ENCODE measurements at regions not wholly inside any gene's neighbourhood (a gene's known extent, or its start where the extent isn't known, plus 50 kb on each side); places are given as distances from the start of the nearest gene placed in this dataset.

- Histone ChIP-seq H3K27ac (ENCODE audit: low read length) (no peak overlapping the region), H3K4me3 (ENCODE audit: low read length) (no peak overlapping the region), H3K4me1 (ENCODE audit: control insufficient read depth, insufficient read depth, low read length) (no peaks in the 10 kb centered on the region), H3K9me3 (ENCODE audit: control insufficient read depth, low read length) (no peaks in the 10 kb centered on the region), H3K27me3 (ENCODE audit: control insufficient read depth, insufficient read depth) (no peaks in the 10 kb centered on the region)
- intact Hi-C loops (cut with DNase I), result no loop called here
- no peak for ATAC-seq
- no peak for DNase-seq
Observed at GRCh38 chr13:60772726-60773125, 375.7 kb downstream of the TDRD3 start.

GRCh38 chr13:60765700-60766411, 368.8 kb downstream of the TDRD3 start:
- WGBS, result 31% methylated on average over 5 of the region's 5 CpGs
- H3K27ac ChIP-seq (ENCODE audit: low read length), result peak overlapping the region; percentile 72
- H3K9me3 ChIP-seq (ENCODE audit: control insufficient read depth, low read length), result no peaks in the 10 kb centered on the region
- H3K4me3 ChIP-seq (ENCODE audit: low read length), result no peak overlapping the region
- peak; percentile 23 to 55 (median 38) for DNase-seq
- no peaks in the 10 kb centered on the region for H3K4me1 ChIP-seq (ENCODE audit: control insufficient read depth, insufficient read depth, low read length)
- no peaks in the 10 kb centered on the region for H3K27me3 ChIP-seq (ENCODE audit: control insufficient read depth, insufficient read depth)
- intact Hi-C loops (cut with DNase I), result no loop called here
- ATAC-seq, result peak; percentile 96 to 97

- H3K4me1 ChIP-seq (ENCODE audit: control insufficient read depth, insufficient read depth, low read length), result peaks cover 9% of the 10 kb centered on the region
- 7% methylated on average over 9 of the region's 9 CpGs for WGBS
- no peak for ATAC-seq
- peak overlapping the region; percentile 42 for H3K4me3 ChIP-seq (ENCODE audit: low read length)
- intact Hi-C loops (cut with DNase I), result no loop called here
- no peak for DNase-seq
- no peak overlapping the region for H3K27ac ChIP-seq (ENCODE audit: low read length)
- H3K9me3 ChIP-seq (ENCODE audit: control insufficient read depth, low read length), result no peaks in the 10 kb centered on the region
- H3K27me3 ChIP-seq (ENCODE audit: control insufficient read depth, insufficient read depth), result no peaks in the 10 kb centered on the region
Observed at GRCh38 chr13:60759499-60759898, 362.5 kb downstream of the TDRD3 start.

- Histone ChIP-seq H3K27ac (ENCODE audit: low read length) (no peak overlapping the region), H3K27me3 (ENCODE audit: control insufficient read depth, insufficient read depth) (no peaks in the 10 kb centered on the region), H3K4me3 (ENCODE audit: low read length) (no peak overlapping the region), H3K9me3 (ENCODE audit: control insufficient read depth, low read length) (no peaks in the 10 kb centered on the region), H3K4me1 (ENCODE audit: control insufficient read depth, insufficient read depth, low read length) (peaks cover 9% of the 10 kb centered on the region)
- 72% methylated on average over 1 of the region's 1 CpG for WGBS
- DNase-seq (no peak), ATAC-seq (no peak)
- intact Hi-C loops (cut with DNase I), result no loop called here
Observed at GRCh38 chr13:60758637-60759036, 361.6 kb downstream of the TDRD3 start.

- H3K27ac ChIP-seq (ENCODE audit: low read length), result no peak overlapping the region
- no peak for ATAC-seq
- H3K4me3 ChIP-seq (ENCODE audit: low read length), result no peak overlapping the region
- DNase-seq, result no peak
- intact Hi-C loops (cut with DNase I), result no loop called here
- H3K27me3 ChIP-seq (ENCODE audit: control insufficient read depth, insufficient read depth), result no peaks in the 10 kb centered on the region
- no peaks in the 10 kb centered on the region for H3K9me3 ChIP-seq (ENCODE audit: control insufficient read depth, low read length)
- 66% methylated on average over 7 of the region's 7 CpGs for WGBS
- peaks cover 9% of the 10 kb centered on the region for H3K4me1 ChIP-seq (ENCODE audit: control insufficient read depth, insufficient read depth, low read length)
Observed at GRCh38 chr13:60757501-60758215, 360.6 kb downstream of the TDRD3 start.

GRCh38 chr13:60756306-60756705, 359.3 kb downstream of the TDRD3 start:
- H3K4me3 ChIP-seq (ENCODE audit: low read length), result no peak overlapping the region
- peaks cover 9% of the 10 kb centered on the region for H3K4me1 ChIP-seq (ENCODE audit: control insufficient read depth, insufficient read depth, low read length)
- DNase-seq, result peak in 1 of 3 donors; percentile 11
- WGBS, result 23% methylated on average over 5 of the region's 5 CpGs
- H3K9me3 ChIP-seq (ENCODE audit: control insufficient read depth, low read length), result no peaks in the 10 kb centered on the region
- intact Hi-C loops (cut with DNase I), result no loop called here
- H3K27me3 ChIP-seq (ENCODE audit: control insufficient read depth, insufficient read depth), result no peaks in the 10 kb centered on the region
- H3K27ac ChIP-seq (ENCODE audit: low read length), result no peak overlapping the region
- peak; percentile 60 to 78 for ATAC-seq

GRCh38 chr13:60755380-60756163, 358.6 kb downstream of the TDRD3 start:
- WGBS, result 49% methylated on average over 4 of the region's 4 CpGs
- intact Hi-C loops (cut with DNase I), result no loop called here
- no peak overlapping the region for H3K4me3 ChIP-seq (ENCODE audit: low read length)
- H3K9me3 ChIP-seq (ENCODE audit: control insufficient read depth, low read length), result no peaks in the 10 kb centered on the region
- ATAC-seq (no peak), DNase-seq (no peak)
- no peak overlapping the region for H3K27ac ChIP-seq (ENCODE audit: low read length)
- peaks cover 9% of the 10 kb centered on the region for H3K4me1 ChIP-seq (ENCODE audit: control insufficient read depth, insufficient read depth, low read length)
- no peaks in the 10 kb centered on the region for H3K27me3 ChIP-seq (ENCODE audit: control insufficient read depth, insufficient read depth)

GRCh38 chr13:60754211-60755090, 357.4 kb downstream of the TDRD3 start:
- H3K4me3 ChIP-seq (ENCODE audit: low read length), result no peak overlapping the region
- 81% methylated on average over 10 of the region's 10 CpGs for WGBS
- no peak for DNase-seq
- no peaks in the 10 kb centered on the region for H3K9me3 ChIP-seq (ENCODE audit: control insufficient read depth, low read length)
- no peaks in the 10 kb centered on the region for H3K27me3 ChIP-seq (ENCODE audit: control insufficient read depth, insufficient read depth)
- ATAC-seq, result no peak
- H3K4me1 ChIP-seq (ENCODE audit: control insufficient read depth, insufficient read depth, low read length), result peaks cover 9% of the 10 kb centered on the region
- intact Hi-C loops (cut with DNase I), result no loop called here
- no peak overlapping the region for H3K27ac ChIP-seq (ENCODE audit: low read length)

GRCh38 chr13:60753641-60754040, 356.6 kb downstream of the TDRD3 start:
- Histone ChIP-seq H3K9me3 (ENCODE audit: control insufficient read depth, low read length) (no peaks in the 10 kb centered on the region), H3K4me1 (ENCODE audit: control insufficient read depth, insufficient read depth, low read length) (peaks cover 9% of the 10 kb centered on the region), H3K27me3 (ENCODE audit: control insufficient read depth, insufficient read depth) (no peaks in the 10 kb centered on the region), H3K4me3 (ENCODE audit: low read length) (no peak overlapping the region), H3K27ac (ENCODE audit: low read length) (no peak overlapping the region)
- no peak for DNase-seq
- no peak for ATAC-seq
- 76% methylated on average over 1 of the region's 1 CpG for WGBS
- intact Hi-C loops (cut with DNase I), result no loop called here

GRCh38 chr13:60745343-60745742, 348.3 kb downstream of the TDRD3 start:
- H3K4me1 ChIP-seq (ENCODE audit: control insufficient read depth, insufficient read depth, low read length), result no peaks in the 10 kb centered on the region
- ATAC-seq (no peak), DNase-seq (no peak)
- H3K27ac ChIP-seq (ENCODE audit: low read length), result no peak overlapping the region
- H3K4me3 ChIP-seq (ENCODE audit: low read length), result no peak overlapping the region
- intact Hi-C loops (cut with DNase I), result no loop called here
- 60% methylated on average over 3 of the region's 3 CpGs for WGBS
- H3K27me3 ChIP-seq (ENCODE audit: control insufficient read depth, insufficient read depth), result no peaks in the 10 kb centered on the region
- no peaks in the 10 kb centered on the region for H3K9me3 ChIP-seq (ENCODE audit: control insufficient read depth, low read length)
